ENCODE measurements at regions not wholly inside any gene's neighbourhood (a gene's known extent, or its start where the extent isn't known, plus 50 kb on each side); places are given as distances from the start of the nearest gene placed in this dataset.

DNA sequence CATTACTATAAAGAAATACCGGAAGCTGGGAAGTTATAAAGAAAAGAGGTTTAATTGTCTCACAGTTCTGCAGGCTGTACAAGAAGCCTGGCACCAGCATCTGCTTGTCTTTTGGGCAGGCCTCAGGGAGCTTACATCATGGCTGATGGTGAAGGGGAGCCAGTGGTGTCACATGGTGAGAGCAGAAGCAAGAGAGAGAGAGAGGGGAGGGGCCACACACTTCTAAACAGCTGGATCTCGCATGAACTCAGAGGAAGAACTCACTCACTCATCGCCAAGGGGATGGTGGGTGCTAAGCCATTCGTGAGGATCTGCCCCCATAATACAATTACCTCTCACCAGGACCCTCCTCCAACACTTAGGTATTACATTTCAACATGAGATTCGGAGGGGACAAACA, 51.8 kb upstream of the ANKRD34C start:
- DNase-seq (ENCODE audit: low read depth in 4 of 4, low spot score in 2 of 4) = no peak

DNA sequence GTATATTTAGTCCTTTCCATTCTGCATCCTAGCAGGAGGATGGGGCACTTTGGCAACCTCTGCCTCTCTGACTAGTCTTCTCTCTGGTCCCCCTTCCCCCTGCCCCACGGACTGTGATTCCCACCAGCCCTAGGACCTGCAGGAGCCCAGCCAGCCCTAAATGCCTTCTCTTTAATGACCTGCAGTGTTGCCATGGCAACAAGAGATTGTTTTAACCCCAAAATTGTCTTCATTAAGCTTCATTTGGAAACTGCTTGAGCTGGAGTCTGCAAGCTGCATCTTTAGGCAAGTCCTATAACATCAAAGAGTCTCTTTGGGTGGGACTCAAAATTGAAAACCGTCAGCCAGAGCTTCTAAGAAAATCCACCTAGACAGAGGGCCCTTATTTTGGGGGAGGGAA, 59.7 kb upstream of the ANKRD34C start:
- no peak for DNase-seq (ENCODE audit: low read depth in 4 of 4, low spot score in 2 of 4)

DNA sequence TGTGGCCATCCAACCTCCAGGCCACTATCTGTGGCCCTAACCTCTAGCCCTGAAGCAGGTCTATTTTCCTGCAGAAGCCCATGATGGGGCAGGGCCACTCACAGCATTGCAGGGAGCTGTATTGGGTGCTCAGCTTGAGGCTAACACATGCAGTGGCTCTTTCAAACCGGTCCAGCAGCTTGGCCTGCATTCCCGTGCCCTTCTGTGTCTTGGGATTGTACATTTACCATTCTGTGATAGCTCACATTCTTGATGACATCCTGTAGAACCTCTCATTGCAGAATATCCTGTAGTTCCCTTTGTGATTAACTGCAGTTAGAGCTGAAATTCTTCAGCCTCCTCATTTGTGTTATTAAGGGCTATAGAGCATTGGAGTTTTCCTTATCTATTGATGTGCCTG, 60.8 kb upstream of the ANKRD34C start:
- no peak for DNase-seq (ENCODE audit: low read depth in 4 of 4, low spot score in 2 of 4)

DNA sequence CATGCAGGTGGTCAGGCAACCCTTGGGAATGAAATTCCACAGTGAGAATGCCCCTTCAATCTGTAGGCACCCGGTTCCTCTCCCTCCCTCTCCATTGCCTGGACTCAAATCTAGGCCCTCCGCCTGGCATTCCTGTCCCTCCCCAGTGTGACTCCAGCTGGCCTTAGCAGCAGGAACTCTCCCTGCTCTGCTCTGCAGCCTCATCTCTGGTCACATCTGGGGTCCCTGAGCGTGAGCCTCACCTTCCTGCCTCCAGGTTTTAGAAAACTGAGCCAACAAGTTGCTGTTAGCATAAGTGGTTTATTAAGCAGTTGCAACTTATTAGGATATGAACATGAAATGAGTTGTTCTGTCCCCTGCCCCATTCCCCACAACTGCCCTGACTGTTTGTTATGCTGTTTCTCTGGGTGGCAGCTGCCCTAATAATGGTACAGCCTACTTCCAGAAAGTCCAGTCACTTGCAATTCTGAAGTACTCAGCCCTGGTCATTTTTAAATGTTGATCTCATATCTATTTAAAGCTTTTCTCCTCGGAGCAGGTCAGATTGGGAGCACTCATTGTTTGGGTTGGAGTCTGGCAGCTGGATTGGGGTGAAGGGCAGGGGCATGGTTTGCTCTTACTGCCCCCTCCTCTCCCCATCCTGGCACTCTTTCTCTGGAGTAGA, 63.0 kb upstream of the ANKRD34C start:
- no peak for DNase-seq (ENCODE audit: low read depth in 4 of 4, low spot score in 2 of 4)

DNA sequence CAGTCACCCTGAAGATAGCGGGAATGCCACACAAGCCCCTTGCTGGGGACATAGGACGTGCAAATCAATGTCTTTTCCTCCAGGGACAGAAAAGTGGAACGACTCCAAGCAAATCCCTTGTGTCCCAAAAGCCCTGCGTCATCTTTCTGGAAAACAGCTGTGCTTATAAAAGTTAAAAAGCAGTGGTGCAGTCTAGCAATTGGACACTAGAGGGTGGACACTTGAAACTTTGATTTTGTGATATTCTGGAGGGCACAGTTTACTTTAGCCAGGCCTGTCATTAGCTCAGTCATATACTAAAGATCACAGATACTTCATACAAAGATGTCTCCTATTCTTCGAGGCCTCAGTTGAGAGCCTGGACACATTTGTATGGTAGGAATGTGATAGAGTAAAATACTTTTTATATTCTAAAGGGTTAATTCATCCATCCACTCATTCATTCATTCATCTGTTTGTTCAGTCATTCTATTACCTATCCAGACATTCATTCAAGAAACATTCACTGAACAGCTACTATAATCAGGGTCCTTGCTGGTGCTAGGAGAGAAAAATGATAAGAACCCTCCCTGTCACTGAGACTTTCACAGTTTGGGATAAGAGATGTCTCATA, 63.8 kb upstream of the ANKRD34C start:
- DNase-seq (ENCODE audit: low read depth in 4 of 4, low spot score in 2 of 4) = no peak

DNA sequence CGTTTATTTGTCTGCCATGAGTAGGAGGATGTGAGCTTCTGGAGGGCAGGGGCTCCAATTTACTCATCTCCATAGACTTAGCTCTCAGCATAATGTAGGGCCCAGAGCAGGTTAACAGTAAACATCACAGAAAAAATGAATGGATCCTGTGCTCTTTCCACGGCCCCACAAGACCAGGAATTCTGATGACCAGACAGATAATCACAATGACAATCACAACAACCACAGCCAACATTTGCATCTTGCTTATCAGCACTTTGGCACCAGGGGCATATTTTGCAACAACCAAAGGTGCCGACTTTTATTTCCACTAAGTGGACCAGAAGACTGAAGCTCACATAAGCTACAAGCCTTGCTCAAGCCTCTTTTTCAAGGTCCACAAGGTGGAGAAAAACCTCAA, 68.9 kb upstream of the ANKRD34C start:
- no peak for DNase-seq (ENCODE audit: low read depth in 4 of 4, low spot score in 2 of 4)

DNA sequence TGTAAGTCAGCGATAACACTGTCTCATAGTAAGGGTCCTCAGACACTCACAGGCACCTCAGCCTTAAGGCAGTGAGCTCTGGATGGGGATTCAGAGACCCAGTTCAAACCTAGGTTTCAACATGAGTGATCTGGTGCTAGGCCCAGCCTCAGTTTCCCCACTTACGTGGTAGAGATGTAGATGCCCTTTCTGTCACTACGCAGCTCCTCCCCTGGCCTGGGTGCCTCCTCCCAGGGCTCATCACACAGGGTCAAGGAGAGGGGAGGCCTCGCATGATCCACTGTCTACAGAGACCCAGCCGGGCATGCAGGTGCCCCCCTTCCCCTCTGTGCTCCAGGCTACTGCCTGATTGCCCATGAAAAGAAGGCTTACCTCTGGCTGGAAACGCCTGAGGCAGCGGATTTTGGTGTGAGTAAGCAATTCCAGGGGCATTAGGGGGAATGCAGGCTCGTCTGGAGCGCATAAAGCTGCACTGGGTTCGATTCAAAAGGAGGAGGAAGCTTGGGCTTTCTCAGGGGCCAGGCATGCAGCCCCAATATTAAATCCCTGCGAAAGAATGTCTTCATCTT, 69.8 kb upstream of the ANKRD34C start:
- no peak for DNase-seq (ENCODE audit: low read depth in 4 of 4, low spot score in 2 of 4)

DNA sequence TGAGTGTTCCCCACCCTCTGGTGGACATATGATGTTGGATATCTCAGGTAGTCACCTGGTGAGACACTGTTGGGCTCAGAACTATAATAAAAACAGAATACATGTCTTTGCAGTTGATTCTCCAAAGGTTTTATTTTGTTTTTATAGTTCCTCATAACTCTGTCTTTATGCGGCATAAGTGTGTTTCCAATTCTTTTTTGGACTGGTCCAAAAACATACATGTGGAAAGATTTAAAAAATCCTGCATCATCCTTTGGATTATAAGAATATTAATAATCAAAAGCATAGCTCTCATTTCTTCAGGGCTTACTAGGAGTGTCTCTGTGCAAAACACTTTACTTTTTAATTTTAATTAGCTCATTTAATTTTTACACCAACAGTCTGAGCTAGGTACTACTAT, 71.0 kb upstream of the ANKRD34C start:
- DNase-seq (ENCODE audit: low read depth in 4 of 4, low spot score in 2 of 4) = no peak

DNA sequence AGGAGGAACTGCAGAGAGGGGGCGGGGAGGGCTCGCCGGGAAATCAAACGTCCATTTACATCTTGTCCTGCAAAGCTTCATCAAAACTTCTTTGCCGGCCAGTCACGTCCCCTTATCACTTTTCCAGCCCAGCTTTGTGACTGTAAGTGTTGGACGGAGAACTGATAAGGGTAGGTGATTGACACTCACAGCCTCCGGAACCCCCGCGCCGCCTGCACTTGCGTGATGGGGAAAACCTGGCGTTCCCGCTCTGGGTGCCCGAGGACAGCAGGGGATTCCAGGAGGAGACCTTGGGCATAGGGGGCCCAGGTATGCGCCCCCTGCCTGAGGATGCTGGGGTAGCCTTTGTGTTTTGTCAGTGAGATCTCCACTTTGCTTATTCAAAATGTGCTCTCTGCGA, 72.8 kb upstream of the ANKRD34C start:
- no peak for DNase-seq (ENCODE audit: low read depth in 4 of 4, low spot score in 2 of 4)

DNA sequence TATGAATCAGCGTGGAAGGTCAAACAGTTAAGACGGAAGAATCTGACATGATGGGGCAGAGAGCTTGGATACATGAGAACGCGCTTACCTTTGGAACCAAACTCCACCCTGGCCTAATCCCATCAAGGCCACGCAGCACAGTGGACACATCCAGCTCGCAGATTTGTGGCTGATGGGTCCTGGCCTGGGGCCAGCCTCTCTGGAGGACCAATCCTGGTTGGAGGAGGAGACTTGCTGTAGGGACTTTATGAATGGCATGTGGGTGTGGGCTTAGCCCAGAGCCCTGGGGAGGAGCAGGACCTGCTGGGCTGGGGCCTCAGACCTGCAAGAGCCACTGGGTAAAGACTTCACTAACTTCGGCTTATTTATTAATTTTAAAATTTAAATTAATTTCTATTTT, 73.4 kb upstream of the ANKRD34C start:
- DNase-seq (ENCODE audit: low read depth in 4 of 4, low spot score in 2 of 4) = no peak

DNA sequence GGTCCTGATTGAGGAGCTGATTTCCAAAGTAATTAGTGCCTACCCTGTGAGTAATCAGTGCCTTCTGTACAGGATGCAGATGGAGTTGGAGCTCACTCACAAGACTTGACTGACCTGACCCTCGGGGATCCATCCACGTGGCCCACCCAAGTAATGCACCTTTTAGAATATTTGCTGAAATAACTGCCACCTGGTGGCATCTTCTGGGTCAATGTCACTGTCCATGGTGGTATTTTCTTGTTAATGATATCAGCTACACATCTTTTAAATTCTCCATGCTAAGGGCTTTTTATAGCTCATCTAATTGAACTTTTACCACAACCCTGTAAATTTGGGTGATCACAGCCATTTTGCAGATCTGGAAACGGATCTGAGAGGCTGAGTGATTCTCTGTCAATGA, 74.3 kb upstream of the ANKRD34C start:
- DNase-seq (ENCODE audit: low read depth in 4 of 4, low spot score in 2 of 4) = no peak

DNA sequence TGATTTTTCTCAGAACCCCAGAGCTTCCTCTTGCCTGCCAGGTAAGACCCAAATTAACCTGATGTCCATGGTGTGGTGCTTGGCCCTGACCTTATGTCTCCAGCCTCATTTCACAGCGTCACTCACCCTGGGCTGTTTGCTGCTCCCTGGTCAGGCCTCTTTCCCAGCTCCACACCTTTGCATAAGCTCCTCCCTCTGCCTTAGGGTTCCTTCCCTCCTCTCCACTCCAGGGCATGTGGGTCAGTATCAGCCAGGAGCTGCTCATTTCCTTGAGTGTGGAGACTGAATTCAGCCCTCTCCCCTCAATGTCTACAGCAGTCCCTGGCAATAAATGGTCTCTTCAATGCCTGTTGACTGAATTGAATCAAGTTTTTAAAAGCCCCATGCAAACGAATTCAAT, 75.6 kb upstream of the ANKRD34C start:
- DNase-seq (ENCODE audit: low read depth in 4 of 4, low spot score in 2 of 4) = no peak

DNA sequence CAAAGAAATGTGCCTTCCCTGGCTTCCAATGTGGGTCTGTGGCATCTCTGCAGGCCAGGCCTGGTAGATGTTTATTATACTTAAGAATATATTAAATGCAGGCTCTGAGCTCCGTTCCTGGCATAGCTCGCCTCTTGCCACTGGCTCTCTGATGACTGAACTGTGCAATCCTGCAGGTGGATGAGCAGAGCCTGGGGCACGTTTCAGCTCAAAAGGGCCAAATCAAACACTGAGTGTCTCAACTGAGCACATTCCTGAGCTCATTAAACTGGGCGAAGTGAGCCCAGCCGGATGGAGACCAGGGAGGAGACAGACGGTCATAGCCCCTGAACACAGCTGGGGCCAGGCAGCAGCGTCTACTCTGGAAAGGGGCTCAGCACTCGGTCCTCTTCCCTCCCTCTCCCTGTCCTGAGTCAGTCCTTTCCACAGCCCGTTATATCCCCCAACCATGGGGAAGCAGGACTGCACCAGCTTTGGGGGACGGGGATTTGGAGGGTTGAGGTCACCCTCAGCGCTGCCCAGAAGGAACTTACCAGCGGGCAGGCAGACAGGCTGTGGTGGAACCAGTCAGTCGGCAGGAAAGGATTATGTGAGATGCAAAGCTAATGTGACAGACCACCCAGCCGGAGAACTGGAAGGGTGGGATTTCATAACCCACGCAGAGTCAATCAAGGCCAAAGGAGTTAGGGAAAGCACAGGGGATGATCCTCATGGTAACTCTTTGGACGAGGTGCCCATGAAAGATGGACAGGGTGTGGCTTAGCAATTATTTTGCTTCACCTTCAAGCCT, 77.4 kb upstream of the ANKRD34C start:
- DNase-seq (ENCODE audit: low read depth in 4 of 4, low spot score in 2 of 4) = no peak

DNA sequence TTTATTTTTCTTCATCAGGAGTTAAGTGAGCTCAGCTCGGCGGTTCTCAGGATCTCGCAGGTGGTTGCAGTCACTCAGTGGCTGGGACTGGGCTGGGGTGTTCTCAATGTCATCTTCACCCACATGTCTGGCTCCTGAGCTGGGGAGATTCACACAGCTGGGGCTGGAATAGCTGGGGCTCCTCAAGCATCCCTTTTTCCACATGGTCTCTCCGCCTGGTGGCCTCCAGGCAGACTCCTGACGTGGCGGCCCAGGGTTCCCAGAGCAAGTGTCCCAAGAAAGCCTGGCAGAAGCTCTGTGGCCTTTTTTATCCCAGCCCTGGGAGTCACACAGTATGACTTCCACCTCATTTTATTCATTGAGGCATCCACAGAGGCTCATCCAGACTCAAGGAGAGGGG, 84.1 kb upstream of the ANKRD34C start:
- DNase-seq (ENCODE audit: low read depth in 4 of 4, low spot score in 2 of 4) = no peak

DNA sequence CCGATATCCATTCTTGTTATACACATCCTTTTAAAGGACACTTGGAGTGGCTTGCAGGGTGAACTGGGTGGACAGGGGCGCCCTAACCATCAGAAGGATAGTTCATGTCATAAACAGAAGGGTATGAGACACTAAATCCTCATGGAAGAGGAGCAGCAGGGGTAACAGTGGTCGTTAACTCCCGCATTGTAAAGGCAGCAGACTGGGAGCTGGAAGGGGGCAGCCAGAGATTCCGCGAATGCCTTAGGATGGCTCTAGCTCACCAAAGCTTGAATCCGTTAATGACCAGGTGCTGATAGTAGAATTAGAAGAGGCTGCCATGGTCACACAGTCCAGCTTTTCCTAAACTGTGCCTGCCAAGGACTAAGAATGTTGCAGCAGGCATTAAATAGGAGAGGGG, 85.2 kb upstream of the ANKRD34C start:
- DNase-seq (ENCODE audit: low read depth in 4 of 4, low spot score in 2 of 4) = no peak

DNA sequence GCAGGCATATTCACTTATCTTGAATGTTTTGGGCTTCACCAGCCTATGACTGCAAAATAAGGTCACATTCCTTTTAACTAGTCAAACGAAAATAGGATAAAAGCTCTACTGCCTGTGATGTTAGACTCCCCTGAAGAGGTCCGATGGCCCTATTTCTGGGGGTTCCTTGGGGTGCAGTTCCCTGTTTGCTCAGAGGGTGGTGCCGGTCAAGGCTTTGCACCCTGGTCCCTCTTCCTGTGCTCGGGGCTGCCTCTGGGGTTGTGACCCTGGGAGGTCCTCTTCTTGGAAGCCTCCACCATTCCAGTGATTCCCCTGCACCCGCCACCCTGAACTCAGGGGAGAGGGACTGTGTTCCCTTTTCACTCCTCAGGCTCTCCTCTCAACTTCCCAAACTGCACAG, 86.7 kb upstream of the ANKRD34C start:
- no peak for DNase-seq (ENCODE audit: low read depth in 4 of 4, low spot score in 2 of 4)

DNA sequence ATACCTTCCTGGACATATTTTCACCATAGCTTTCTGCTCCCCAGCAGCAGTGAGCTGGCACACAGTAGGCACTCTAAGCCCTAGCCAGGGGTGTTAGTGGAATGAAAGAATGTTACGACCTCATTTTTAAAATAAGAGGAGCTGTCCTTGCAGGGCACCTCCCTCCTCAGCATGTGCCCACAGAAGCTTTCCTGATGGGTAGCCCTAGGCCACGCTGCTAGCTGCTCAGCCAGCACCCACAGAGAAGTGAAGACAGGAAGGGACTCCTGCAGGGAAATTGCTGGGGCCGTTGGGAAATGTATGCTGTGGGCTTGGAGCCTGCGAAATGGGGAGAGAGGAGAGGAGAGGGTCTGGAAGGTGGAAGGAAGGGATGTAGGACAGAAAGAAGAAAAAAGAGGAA, 87.3 kb upstream of the ANKRD34C start:
- no peak for DNase-seq (ENCODE audit: low read depth in 4 of 4, low spot score in 2 of 4)

DNA sequence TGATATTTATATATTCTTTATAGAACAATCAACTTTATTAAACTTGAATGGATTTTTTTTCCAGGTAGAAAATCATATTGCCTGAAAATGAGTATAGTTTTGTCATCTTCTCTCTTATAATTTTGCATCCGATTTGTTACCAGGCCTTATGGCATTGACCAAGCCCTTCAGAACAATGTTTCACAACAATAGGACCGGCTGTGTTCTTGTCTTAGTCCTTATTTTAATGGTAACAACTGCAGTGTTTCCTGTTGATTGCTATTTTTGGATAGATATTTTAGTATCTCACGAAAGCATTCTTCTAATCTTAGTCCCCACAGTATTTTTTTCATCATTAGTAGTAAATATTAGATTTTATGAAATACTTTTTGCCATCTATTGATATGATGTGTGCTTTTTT, 88.1 kb upstream of the ANKRD34C start:
- no peak for DNase-seq (ENCODE audit: low read depth in 4 of 4, low spot score in 2 of 4)

DNA sequence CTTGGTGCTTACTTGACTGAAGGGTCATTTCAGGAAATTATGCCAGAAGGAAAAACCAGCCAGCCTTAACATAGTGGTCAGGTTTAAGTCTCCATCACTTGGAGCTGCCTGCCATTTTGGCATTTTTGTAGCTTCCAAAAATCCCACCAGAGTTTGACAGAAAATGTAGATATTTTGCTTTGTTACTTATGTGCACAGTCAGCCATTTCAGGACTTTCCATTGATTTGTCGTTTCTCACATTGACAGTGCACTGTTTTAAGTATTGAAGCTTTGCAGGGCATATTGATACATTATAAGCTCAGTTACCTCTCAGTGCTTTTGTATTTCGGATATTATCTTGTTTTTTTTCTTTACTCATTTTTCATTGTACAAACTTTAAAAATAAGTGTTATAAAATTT, 89.0 kb upstream of the ANKRD34C start:
- no peak for DNase-seq (ENCODE audit: low read depth in 4 of 4, low spot score in 2 of 4)

DNA sequence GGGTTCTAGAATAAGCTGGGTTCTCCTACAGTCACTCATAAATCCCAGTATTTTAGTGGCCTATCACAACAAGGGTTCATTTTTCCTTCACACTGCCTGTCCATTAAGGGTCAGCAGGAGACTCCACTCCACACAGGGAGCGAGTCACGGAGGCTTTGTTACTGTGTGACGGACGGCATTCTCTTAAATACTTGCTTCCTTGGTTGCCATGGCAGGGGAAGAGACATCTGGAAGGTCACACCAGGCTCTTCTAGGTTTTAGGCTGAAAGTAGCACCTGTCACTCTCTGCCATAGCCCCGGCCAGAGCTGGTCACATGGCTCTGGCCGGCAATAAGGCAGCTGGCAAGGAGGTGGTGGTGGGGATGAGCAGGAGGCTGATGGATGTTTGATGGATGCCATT, 89.4 kb upstream of the ANKRD34C start:
- DNase-seq (ENCODE audit: low read depth in 4 of 4, low spot score in 2 of 4) = no peak

DNA sequence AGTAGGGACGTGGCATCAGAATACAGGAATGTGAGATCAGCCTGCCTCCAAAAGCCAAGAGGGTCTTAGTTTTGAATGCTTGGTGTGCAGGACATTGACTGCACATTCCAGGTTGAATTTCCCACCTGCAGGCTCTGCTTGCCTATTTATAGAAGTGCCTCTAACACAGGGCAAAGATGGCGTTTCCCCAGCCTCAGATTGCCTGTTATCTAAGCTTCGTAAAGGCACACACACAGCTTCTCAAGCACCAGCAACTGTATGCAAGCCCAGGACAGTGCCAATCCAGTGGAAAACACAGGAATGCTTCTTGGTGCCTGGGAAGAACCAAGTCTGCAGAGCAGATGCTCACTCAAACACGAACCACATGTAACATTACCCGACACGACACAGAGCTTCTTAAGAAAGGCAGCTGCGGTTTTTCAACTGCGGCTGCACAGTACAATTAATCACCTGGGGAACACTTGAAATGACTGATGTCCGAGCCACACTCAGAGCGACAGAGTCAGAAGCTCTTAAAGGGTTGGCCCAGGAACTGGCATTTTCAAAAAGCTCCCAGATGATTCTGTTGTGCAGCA, 90.0 kb upstream of the ANKRD34C start:
- peak in 1 of 4 donors; percentile 31 for DNase-seq (ENCODE audit: low read depth in 4 of 4, low spot score in 2 of 4)

All from left renal cortex interstitium (tissue), 4 donors.